Esophagus squamous epithelium (tissue), 4 donors: ENCODE measurements at regions not wholly inside any gene's neighbourhood (a gene's known extent, or its start where the extent isn't known, plus 50 kb on each side); places are given as distances from the start of the nearest gene placed in this dataset.

Source experiments
- POLR2A ChIP-seq, 4 donors: fragments of 450-650 bp; IDR thresholded peaks; one replicate each; pipeline ENCODE4 v1.6.1; 2017; ENCODE audit warnings: antibody characterized with exemption in 4 of 4, mild to moderate bottlenecking in 4 of 4, moderate library complexity in 3 of 4
- TF ChIP-seq, protein P1 (sequence below), 6 experiments: fragments of 450-650 bp in 4 of 6; fragments of 200-600 bp in 2 of 6; sonication (generic) in 2 of 6; IDR thresholded peaks; one replicate each; pipeline ENCODE4 v1.5.1; 2016 to 2019; ENCODE audit warnings: antibody characterized with exemption in 6 of 6, mild to moderate bottlenecking in 4 of 6, moderate library complexity in 4 of 6

GRCh38 chr10:61099756-61100155 is 155.8 kb upstream of the RHOBTB1 start:
- TF ChIP-seq POLR2A (IDR thresholded peaks at IDR 0.05): no peak
- TF ChIP-seq, protein P1, sequence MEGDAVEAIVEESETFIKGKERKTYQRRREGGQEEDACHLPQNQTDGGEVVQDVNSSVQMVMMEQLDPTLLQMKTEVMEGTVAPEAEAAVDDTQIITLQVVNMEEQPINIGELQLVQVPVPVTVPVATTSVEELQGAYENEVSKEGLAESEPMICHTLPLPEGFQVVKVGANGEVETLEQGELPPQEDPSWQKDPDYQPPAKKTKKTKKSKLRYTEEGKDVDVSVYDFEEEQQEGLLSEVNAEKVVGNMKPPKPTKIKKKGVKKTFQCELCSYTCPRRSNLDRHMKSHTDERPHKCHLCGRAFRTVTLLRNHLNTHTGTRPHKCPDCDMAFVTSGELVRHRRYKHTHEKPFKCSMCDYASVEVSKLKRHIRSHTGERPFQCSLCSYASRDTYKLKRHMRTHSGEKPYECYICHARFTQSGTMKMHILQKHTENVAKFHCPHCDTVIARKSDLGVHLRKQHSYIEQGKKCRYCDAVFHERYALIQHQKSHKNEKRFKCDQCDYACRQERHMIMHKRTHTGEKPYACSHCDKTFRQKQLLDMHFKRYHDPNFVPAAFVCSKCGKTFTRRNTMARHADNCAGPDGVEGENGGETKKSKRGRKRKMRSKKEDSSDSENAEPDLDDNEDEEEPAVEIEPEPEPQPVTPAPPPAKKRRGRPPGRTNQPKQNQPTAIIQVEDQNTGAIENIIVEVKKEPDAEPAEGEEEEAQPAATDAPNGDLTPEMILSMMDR (IDR thresholded peaks at IDR 0.05): no peak
